COLO668 (cell line): ENCODE measurements at regions not wholly inside any gene's neighbourhood (a gene's known extent, or its start where the extent isn't known, plus 50 kb on each side); places are given as distances from the start of the nearest gene placed in this dataset.
"Not testable (repeated sequence)": the region's sequence is repeated elsewhere in the genome, so short reads cannot be mapped to it uniquely, and the experiment has no call there.

ENCODE experiments used
- DNase-seq: peaks from one replicate; lab custom pipeline; 2025; ENCODE audit not compliant: unreplicated experiment; lab: John Stamatoyannopoulos, UW

GRCh38 chr20:40889266-40889665, 139.4 kb upstream of the TOP1 start:
- not testable (repeated sequence) for DNase-seq

GRCh38 chr20:40890181-40890580, 138.4 kb upstream of the TOP1 start:
- DNase-seq: no peak

GRCh38 chr20:40890635-40891034, 138.0 kb upstream of the TOP1 start:
- DNase-seq: no peak

DNA sequence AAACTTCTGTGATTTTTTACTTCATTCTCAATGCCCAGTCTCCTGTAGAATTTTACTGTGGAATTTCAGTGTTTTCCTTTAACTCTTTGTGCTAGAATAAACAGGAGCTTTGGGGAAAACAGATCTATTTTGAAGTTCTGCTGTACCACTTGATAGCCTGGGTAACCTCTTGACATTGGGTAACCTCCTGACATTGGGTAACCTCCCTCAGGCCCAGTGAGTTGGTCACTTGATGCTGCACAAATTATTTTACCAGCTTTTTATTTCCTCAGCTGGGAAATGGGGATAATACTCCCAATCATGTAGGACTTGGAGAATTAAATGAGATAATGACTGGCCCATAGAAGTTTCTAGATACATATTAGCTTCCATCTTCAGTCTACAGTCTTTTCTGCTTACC, 137.3 kb upstream of the TOP1 start:
- DNase-seq: no peak

DNA sequence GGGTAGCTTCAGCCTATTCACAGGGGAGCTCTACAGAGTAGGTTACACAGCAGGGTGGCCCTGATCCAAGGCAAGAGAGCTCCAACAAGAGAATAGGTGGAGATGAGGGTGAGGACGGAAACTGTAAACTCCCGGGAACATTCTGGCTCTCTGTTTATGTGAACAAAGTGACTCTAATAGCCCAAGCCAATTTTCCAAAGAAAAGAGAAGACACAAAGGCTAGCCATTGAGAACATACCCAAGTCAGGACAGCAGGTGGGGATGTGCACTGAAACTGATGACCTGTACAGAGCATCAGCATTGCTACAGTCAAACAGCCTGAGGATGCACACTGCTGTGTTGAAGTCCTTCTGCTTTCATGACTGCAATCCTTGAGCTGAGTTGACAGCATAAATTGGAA, 136.0 kb upstream of the TOP1 start:
- no peak for DNase-seq

DNA sequence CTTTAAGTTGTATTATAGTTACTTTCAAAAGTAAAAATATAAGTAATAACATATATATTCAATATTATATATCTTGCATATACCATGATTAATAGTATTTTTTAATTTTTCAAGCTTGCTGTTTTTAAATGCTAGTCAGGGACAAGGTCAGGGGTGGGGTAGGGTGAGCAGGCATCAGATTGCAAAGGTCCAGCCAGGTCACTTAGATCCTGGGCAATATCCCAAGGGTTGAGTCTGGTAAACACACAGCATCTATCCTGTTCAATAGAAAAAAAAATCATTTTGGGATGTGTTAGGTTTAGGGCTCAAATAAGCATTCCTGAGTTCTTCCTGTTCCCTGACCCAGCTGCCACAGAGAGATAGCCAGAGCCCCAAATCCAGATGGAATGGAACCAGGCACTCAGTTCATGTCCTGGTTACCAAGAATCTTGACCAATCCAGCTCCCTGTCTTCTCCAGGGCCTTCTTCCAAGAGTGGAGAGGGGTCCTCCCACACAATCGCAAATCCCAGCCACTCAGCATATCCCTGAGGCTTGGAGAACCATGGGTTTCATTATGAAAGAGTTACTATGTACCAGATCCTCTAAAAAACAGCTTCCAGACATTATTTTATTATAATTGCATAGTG, 134.9 kb upstream of the TOP1 start:
- no peak for DNase-seq

GRCh38 chr20:40894237-40894630, 134.4 kb upstream of the TOP1 start:
- DNase-seq: no peak

- DNase-seq: no peak
Observed at GRCh38 chr20:40895182-40895581, 133.4 kb upstream of the TOP1 start.

GRCh38 chr20:40896814-40897700, 131.6 kb upstream of the TOP1 start:
- DNase-seq: no peak

DNA sequence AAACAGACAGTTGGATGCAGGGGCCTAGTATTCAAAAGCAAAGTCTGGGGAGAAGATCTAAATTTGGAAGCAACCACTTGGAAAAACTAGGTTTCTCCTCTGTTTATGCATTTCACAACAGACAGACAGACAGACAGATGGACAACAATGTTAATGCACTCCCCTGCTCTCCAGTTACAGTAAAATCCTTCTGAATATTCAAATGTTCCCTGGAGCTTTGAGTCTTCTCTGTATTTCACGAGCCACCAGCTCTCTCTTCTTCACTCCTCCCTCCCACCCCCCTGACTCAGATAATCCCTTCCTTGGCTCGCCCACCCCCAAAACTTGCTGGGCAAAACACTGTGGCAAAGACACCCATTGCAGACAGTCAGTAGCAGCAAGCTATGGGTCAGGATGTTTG, 129.3 kb upstream of the TOP1 start:
- no peak for DNase-seq

- DNase-seq: no peak
Observed at GRCh38 chr20:40900666-40901215, 127.9 kb upstream of the TOP1 start.

- DNase-seq: no peak
Observed at GRCh38 chr20:40902661-40903060, 126.0 kb upstream of the TOP1 start.

DNA sequence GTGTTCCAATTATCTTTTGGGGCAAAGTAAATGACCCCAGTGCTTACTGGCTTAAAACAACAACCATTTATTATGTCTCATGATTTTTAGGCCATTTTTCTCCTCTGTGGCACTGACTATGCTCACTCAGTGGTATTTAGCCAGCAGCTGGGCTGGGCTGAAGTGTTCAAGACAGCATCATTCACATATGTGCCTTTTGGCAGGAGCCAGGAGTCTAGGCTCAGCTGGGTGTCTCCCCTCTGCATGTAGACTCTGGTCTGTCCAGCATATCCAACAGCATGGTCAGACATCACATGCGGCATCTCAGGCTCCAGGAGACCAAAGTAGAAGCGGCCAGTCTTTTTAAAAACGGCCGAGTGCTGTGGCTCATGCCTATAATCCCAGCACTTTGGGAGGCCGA, 120.3 kb upstream of the TOP1 start:
- no peak for DNase-seq

- DNase-seq: not testable (repeated sequence)
Observed at GRCh38 chr20:40909489-40909888, 119.1 kb upstream of the TOP1 start.

- DNase-seq: not testable (repeated sequence)
Observed at GRCh38 chr20:40910436-40910835, 118.2 kb upstream of the TOP1 start.

GRCh38 chr20:40911152-40911551, 117.5 kb upstream of the TOP1 start:
- DNase-seq: not testable (repeated sequence)

DNA sequence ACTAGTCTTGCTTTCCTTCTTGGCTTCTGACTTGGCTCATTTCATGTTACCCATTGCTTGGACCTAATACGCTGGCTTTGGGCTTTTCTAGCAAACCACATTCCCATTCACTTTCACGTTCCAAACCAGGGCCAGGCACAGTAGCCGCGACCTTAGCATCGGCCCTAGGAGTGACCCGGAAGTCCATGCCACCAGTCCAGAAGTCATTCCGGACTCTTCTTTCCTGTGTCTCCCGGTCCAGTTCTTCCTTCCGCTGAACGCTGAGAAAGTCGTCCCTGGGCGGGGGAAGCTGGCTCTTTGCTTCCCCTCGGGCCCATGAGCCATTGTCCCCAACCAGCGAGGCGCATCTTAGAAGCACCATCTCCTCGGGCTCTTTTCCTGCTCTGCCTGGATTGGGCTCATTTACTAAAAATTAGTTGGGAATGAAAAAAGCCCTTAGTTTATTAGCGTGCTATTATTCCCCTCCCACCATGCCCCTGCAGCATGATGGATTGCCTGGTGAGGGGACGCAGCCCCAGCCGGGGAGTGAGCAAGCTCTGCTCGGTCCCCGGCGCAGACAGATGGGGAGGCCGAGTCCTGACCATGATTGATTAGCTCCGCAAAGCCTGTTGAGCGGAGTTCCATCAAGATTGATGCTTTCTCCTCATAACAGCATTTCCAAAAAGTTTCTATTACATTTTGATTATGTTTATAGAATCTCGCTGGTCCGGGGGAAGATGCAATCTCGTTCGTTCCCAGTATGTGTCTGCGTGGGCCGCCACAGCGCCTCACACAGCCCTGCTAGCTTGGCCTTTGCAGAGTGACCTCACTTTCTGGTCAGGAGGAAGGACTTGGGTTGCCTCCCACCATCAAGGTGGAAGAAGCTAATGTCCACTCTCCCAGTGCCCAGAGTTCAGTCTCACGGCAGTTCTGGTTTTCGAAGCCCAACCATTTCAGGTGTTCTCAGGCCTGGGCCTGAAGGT, 115.1 kb upstream of the TOP1 start:
- DNase-seq: no peak

DNA sequence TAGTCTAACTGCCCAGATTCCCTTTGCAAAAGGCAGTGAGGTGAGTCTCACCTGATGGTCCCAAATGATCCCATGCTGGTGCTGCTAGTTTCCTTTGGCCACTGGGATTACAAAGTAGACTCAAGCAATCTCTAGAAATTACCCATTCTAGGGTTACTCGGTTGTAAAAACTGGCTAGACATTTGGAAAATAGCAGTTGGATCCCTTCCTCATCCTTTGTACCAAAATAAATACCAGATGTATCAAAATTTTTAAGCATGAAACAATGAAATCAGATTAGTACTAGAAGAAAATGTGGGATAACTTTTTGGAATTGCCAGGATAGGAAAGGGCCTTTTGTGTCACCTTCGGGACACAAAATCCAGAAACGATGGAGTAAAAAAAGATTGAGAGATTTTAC, 112.9 kb upstream of the TOP1 start:
- no peak for DNase-seq

DNA sequence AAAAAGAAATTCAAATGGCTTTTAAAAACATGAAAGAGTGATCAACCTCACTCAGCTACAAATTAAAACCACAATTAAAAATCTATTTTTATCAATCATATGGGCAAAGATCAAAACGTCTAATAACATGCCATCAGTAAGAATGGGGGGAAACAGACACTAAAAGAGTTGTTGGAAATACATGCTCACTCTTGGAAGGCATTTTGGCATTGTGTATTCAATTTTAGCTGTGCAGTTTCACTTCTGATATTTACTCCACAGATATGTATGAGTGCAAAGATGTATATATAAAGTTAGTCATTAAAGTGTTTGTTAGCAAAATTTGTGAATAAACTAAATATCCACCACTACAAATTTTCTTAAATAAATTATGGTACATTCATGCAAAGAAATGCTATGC, 112.3 kb upstream of the TOP1 start:
- DNase-seq: no peak

- DNase-seq: no peak
Observed at GRCh38 chr20:40920291-40920690, 108.3 kb upstream of the TOP1 start.

DNA sequence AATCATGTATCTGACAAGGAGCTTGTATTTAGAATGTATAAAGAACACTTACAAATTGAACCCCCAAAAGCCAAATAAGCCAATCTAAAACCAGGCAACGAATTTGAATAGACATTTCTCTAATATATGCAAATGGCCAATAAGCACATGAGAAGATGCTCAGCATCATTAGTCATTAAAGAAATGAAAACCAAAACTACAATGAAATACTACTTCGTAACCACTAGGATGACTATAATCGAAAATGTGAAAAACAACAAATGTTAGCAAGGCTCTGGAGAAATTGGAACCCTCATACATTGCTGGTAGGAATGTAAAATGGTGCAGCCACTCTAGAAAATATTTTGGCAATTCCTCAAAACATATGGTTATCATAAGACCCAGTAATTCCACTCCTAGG, 105.8 kb upstream of the TOP1 start:
- no peak for DNase-seq
